ENCODE measurements at regions not wholly inside any gene's neighbourhood (a gene's known extent, or its start where the extent isn't known, plus 50 kb on each side); places are given as distances from the start of the nearest gene placed in this dataset.

DNA sequence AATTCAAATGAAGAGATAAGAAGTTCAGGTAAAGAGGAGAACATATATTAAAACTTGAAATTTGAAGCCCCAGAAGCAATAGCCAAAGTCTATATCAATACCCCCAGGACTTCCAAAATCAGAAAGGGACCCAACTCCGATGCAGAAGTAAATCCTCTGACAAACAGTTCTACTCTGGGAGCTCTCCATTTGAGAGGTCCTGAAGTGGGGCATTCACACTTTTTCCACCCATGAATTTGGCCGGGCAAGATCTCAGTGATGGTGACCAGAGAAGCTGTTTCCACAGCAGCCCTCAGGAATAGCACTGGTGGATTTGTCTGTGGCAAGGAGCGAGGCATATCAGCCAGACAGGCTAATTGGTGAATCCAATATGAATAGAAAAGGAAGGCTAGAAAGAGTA lies 313.6 kb upstream of the MC4R start:
- ChIA-PET CTCF (interaction anchor here (0.9 to 1.8 kb wide), 5 partner anchors 8 to 817 kb away, joined by 3 to 6 read pairs (median 3); no protein-coding TSS in a partner anchor), POLR2A (no interaction called here)
- no peak for DNase-seq (ENCODE audit: extremely low spot score)
- TF ChIP-seq, protein P1, sequence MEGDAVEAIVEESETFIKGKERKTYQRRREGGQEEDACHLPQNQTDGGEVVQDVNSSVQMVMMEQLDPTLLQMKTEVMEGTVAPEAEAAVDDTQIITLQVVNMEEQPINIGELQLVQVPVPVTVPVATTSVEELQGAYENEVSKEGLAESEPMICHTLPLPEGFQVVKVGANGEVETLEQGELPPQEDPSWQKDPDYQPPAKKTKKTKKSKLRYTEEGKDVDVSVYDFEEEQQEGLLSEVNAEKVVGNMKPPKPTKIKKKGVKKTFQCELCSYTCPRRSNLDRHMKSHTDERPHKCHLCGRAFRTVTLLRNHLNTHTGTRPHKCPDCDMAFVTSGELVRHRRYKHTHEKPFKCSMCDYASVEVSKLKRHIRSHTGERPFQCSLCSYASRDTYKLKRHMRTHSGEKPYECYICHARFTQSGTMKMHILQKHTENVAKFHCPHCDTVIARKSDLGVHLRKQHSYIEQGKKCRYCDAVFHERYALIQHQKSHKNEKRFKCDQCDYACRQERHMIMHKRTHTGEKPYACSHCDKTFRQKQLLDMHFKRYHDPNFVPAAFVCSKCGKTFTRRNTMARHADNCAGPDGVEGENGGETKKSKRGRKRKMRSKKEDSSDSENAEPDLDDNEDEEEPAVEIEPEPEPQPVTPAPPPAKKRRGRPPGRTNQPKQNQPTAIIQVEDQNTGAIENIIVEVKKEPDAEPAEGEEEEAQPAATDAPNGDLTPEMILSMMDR (IDR thresholded peaks at IDR 0.05; ENCODE audit: control extremely low read depth, extremely low read depth, low read depth, missing control alignments): no peak

DNA sequence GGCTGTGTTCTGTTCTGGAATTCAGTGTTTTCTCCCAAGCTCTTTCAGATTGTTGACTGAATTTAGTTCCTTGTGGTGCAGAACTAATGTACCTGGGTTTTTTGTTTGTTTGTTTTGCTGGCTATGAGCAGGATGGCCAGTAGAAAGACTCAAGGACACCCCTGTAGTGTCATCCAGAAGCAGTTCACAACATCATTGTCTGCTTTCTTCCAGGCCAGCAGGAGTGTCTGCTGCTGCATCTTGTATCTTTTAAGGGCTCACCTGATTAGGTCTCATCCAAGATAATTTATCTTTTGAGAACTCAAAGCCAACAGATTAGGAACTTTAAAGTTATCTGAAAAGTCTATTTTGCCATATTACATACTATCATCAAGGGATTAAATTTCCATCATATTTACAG lies 318.5 kb upstream of the MC4R start:
- TF ChIP-seq, protein P1 (IDR thresholded peaks at IDR 0.05; ENCODE audit: control extremely low read depth, extremely low read depth, low read depth, missing control alignments): no peak
- DNase-seq (ENCODE audit: extremely low spot score): no peak
- ChIA-PET POLR2A (no interaction called here), CTCF (no interaction called here)

DNA sequence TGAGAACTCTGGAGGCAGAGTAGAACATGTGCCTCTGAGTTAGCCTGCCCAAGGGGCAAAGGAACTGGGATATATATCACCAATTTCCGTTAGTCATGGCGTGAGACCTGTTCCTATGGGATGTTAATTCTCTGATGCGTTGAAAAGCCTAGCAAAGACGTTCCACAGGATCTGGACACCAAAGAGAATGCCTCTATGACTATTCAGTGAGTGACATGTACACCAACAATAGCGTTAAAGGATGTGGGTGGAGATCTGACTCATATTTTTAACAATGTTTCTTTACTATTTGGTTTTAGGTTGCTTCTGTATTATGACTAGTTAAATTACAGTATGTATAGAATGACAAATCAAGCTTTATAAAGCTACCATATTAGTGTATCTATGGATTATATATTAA lies 320.9 kb upstream of the MC4R start:
- ChIA-PET CTCF (no interaction called here), POLR2A (no interaction called here)
- DNase-seq (ENCODE audit: extremely low spot score): no peak
- TF ChIP-seq, protein P1 (IDR thresholded peaks at IDR 0.05; ENCODE audit: control extremely low read depth, extremely low read depth, low read depth, missing control alignments): no peak

DNA sequence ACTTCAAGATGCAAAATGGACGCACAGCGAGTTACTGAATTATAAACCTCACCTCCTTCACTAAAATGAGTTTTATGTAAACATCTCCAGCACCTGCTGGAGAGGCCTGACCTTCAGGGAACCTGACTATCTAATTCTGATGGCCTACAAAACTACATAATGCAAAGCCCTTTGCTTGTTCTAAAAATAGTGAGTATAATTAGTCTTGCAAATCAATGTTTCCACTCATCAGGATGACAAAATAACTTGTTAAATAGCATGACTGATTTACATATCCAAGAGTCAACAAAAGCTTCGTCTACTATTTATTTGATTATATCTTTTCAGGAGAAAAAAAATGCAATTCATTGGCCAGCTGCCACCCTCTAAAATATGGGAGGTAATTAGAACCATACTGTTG lies 326.3 kb upstream of the MC4R start:
- POLR2A ChIA-PET: no interaction called here
- CTCF ChIA-PET: no interaction called here
- TF ChIP-seq, protein P1 (IDR thresholded peaks at IDR 0.05; ENCODE audit: control extremely low read depth, extremely low read depth, low read depth, missing control alignments): no peak
- no peak for DNase-seq (ENCODE audit: extremely low spot score)

DNA sequence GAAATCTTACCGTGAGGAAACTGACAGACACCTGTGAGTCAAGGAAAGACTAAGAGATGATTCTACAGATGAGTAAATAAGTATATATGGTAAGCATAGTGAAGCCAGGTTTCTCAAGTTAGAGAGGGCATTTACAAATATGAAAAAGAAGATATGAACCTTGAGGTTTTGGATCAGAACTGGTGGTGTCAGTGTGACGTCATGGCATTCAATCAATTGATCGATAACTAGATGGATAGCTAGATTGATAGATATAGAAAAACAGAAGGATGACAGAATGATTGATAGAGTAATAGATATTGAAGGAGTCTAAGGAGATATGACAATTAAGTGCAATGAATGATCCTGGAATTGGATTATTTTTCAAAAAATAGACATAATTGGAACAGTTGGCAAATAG lies 350.2 kb upstream of the MC4R start:
- DNase-seq (ENCODE audit: extremely low spot score): no peak
- TF ChIP-seq, protein P1 (IDR thresholded peaks at IDR 0.05; ENCODE audit: control extremely low read depth, extremely low read depth, low read depth, missing control alignments): no peak
- ChIA-PET CTCF (no interaction called here), POLR2A (no interaction called here)

DNA sequence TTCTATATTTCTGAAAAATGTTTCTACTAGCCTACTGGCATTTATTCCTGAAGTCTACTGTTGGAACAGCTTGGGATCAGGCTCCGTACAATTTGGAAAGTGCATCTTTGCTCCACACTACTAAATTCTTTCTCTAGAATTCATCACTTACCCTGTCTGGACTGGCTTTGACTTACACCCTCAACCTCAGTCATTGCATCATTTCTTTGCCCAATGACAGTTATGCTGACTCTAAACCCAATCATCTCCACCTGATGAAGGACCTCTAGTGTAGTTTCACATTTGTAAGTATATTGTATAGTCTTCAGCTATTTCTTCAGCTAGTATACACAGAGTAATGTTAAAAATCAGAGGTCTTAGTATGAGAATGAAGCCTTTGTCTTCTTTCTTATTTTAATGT lies 359.6 kb upstream of the MC4R start:
- DNase-seq (ENCODE audit: extremely low spot score): no peak
- ChIA-PET POLR2A (no interaction called here), CTCF (no interaction called here)
- TF ChIP-seq, protein P1 (IDR thresholded peaks at IDR 0.05; ENCODE audit: control extremely low read depth, extremely low read depth, low read depth, missing control alignments): no peak

DNA sequence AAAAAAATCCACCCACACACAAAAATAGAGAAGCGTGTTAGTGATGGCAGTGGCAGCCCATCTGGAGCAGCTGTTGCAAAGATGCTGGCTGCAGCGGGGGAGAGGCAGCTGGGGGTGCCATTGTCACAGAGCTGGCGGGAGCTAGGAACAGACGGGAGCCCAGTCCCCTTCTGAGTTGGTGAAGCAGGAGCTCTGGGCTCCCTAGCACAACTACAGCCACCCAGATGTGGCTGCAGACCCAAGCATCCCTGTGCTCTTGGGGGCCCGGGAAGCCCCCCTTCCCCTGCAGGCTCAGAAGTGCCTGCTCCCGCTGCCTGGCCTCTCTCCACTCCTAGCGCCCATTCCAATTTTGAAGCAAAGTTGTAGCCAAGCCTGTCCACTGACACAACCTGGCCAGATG lies 366.6 kb upstream of the MC4R start:
- ChIA-PET CTCF (no interaction called here), POLR2A (no interaction called here)
- TF ChIP-seq, protein P1 (IDR thresholded peaks at IDR 0.05; ENCODE audit: control extremely low read depth, extremely low read depth, low read depth, missing control alignments): no peak
- no peak for DNase-seq (ENCODE audit: extremely low spot score)

Measured in GM10248 (cell line).